ENCODE measurements at regions not wholly inside any gene's neighbourhood (a gene's known extent, or its start where the extent isn't known, plus 50 kb on each side); places are given as distances from the start of the nearest gene placed in this dataset.

GRCh38 chr13:107301724-107302374, 733.9 kb upstream of the ARGLU1 start:
- Histone ChIP-seq H3K4me1 (ENCODE audit: control insufficient read depth, insufficient read depth, low read length) (no peaks in the 10 kb centered on the region), H3K27ac (ENCODE audit: low read depth, low read length) (no peak overlapping the region), H3K9me3 (ENCODE audit: control insufficient read depth, low read length) (no peaks in the 10 kb centered on the region), H3K9ac (ENCODE audit: extremely low read depth, low read length, poor library complexity, severe bottlenecking) (no peak overlapping the region), H3K27me3 (ENCODE audit: control insufficient read depth, insufficient read depth, low read length, poor library complexity, severe bottlenecking) (no peaks in the 10 kb centered on the region), H3K4me3 (ENCODE audit: low read length) (no peak overlapping the region), H3K36me3 (ENCODE audit: control insufficient read depth, insufficient read depth, low read length) (no peaks in the 10 kb centered on the region)
- Mint-ChIP-seq H3K4me3 (no peak overlapping the region), H3K4me1 (peaks cover 8% of the 10 kb centered on the region), H3K36me3 (ENCODE audit: low read depth) (no peaks in the 10 kb centered on the region), H3K9me3 (no peaks in the 10 kb centered on the region), H3K27ac (no peak overlapping the region), H3K27me3 (ENCODE audit: insufficient read depth) (no peaks in the 10 kb centered on the region)
- peak; percentile 69 for TF ChIP-seq CTCF (conservative IDR thresholded peaks at IDR 0.05)
- DNase-seq: no peak
- WGBS, 2 experiments (ENCODE audit: insufficient coverage in 1 of 2, insufficient read length in 1 of 2): 72% methylated on average over 4 of the region's 4 CpGs; no CpG with 5 or more reads in 1 of the 2 experiments

- no peaks in the 10 kb centered on the region for H3K9me3 ChIP-seq (ENCODE audit: control insufficient read depth, low read length)
- no peak overlapping the region for H3K4me3 ChIP-seq (ENCODE audit: low read length)
- peaks cover 7% of the 10 kb centered on the region for H3K4me1 Mint-ChIP-seq
- H3K27me3 ChIP-seq (ENCODE audit: control insufficient read depth, insufficient read depth, low read length, poor library complexity, severe bottlenecking): no peaks in the 10 kb centered on the region
- no peak overlapping the region for H3K9ac ChIP-seq (ENCODE audit: extremely low read depth, low read length, poor library complexity, severe bottlenecking)
- H3K27ac Mint-ChIP-seq: no peak overlapping the region
- H3K27ac ChIP-seq (ENCODE audit: low read depth, low read length): no peak overlapping the region
- TF ChIP-seq CTCF (conservative IDR thresholded peaks at IDR 0.05): no peak
- H3K9me3 Mint-ChIP-seq: no peaks in the 10 kb centered on the region
- no peaks in the 10 kb centered on the region for H3K36me3 Mint-ChIP-seq (ENCODE audit: low read depth)
- no peak for DNase-seq
- WGBS, 2 experiments (ENCODE audit: insufficient coverage in 1 of 2, insufficient read length in 1 of 2): 83 to 89% methylated on average over 2 to 5 of the region's 5 CpGs
- H3K4me1 ChIP-seq (ENCODE audit: control insufficient read depth, insufficient read depth, low read length): no peaks in the 10 kb centered on the region
- H3K4me3 Mint-ChIP-seq: no peak overlapping the region
- H3K36me3 ChIP-seq (ENCODE audit: control insufficient read depth, insufficient read depth, low read length): no peaks in the 10 kb centered on the region
- H3K27me3 Mint-ChIP-seq (ENCODE audit: insufficient read depth): no peaks in the 10 kb centered on the region
Measured at GRCh38 chr13:107299717-107300116, 731.8 kb upstream of the ARGLU1 start.

- no peaks in the 10 kb centered on the region for H3K9me3 ChIP-seq (ENCODE audit: control insufficient read depth, low read length)
- no peak overlapping the region for H3K27ac ChIP-seq (ENCODE audit: low read depth, low read length)
- H3K4me1 Mint-ChIP-seq: no peaks in the 10 kb centered on the region
- no peak overlapping the region for H3K27ac Mint-ChIP-seq
- DNase-seq: no peak
- no peak overlapping the region for H3K4me3 Mint-ChIP-seq
- no peaks in the 10 kb centered on the region for H3K4me1 ChIP-seq (ENCODE audit: control insufficient read depth, insufficient read depth, low read length)
- WGBS, 2 experiments (ENCODE audit: insufficient coverage in 1 of 2, insufficient read length in 1 of 2): 91% methylated on average over 4 of the region's 4 CpGs; no CpG with 5 or more reads in 1 of the 2 experiments
- no peaks in the 10 kb centered on the region for H3K9me3 Mint-ChIP-seq
- no peak for TF ChIP-seq CTCF (conservative IDR thresholded peaks at IDR 0.05)
- no peaks in the 10 kb centered on the region for H3K36me3 ChIP-seq (ENCODE audit: control insufficient read depth, insufficient read depth, low read length)
- no peaks in the 10 kb centered on the region for H3K27me3 Mint-ChIP-seq (ENCODE audit: insufficient read depth)
- H3K9ac ChIP-seq (ENCODE audit: extremely low read depth, low read length, poor library complexity, severe bottlenecking): no peak overlapping the region
- no peaks in the 10 kb centered on the region for H3K36me3 Mint-ChIP-seq (ENCODE audit: low read depth)
- H3K27me3 ChIP-seq (ENCODE audit: control insufficient read depth, insufficient read depth, low read length, poor library complexity, severe bottlenecking): no peaks in the 10 kb centered on the region
- no peak overlapping the region for H3K4me3 ChIP-seq (ENCODE audit: low read length)
Measured at GRCh38 chr13:107296804-107297203, 728.9 kb upstream of the ARGLU1 start.
